ENCODE measurements at regions not wholly inside any gene's neighbourhood (a gene's known extent, or its start where the extent isn't known, plus 50 kb on each side); places are given as distances from the start of the nearest gene placed in this dataset.
"Not testable (repeated sequence)": the region's sequence is repeated elsewhere in the genome, so short reads cannot be mapped to it uniquely, and the experiment has no call there.

GRCh38 chr3:176839901-176840300, 357.4 kb downstream of the TBL1XR1 start:
- Histone ChIP-seq H3K27me3 (ENCODE audit: control insufficient read depth in 2 of 2, insufficient read depth in 2 of 2, low read length in 2 of 2) (no peaks in the 10 kb centered on the region), H3K36me3 (replicated peaks in 1 of 2; ENCODE audit: control insufficient read depth in 1 of 2, insufficient read depth in 2 of 2, low read length in 2 of 2) (no peaks in the 10 kb centered on the region), H3K4me1 (ENCODE audit: control insufficient read depth in 1 of 2, insufficient read depth in 2 of 2, low read length in 2 of 2) (no peaks in the 10 kb centered on the region), H3K9me3 (replicated peaks in 1 of 2; ENCODE audit: control insufficient read depth in 1 of 2, insufficient read depth in 1 of 2, low read length in 2 of 2) (no peaks in the 10 kb centered on the region), H3K9ac (ENCODE audit: insufficient read depth, low read length, poor library complexity, severe bottlenecking) (no peak overlapping the region), H3K79me2 (ENCODE audit: insufficient read depth, low read length) (no peaks in the 10 kb centered on the region), H3K4me2 (replicated peaks; ENCODE audit: extremely low read depth, low read length, poor library complexity, severe bottlenecking) (no peak overlapping the region), H3K27ac (ENCODE audit: low read depth in 1 of 2, low read length in 2 of 2) (no peak overlapping the region), H3K4me3 (replicated peaks in 1 of 3; ENCODE audit: low read depth in 2 of 3, low read length in 3 of 3) (no peak overlapping the region), H2AFZ (ENCODE audit: insufficient read depth, low read depth, low read length, poor library complexity, severe bottlenecking) (no peak overlapping the region), H4K20me1 (ENCODE audit: insufficient read depth, low read length) (no peaks in the 10 kb centered on the region)
- Mint-ChIP-seq H3K36me3 (no peaks in the 10 kb centered on the region), H3K4me3 (no peak overlapping the region), H3K4me1 (no peaks in the 10 kb centered on the region), H3K27me3 (ENCODE audit: low read depth in 3 of 3) (peaks cover 0 to 2% (median 0%) of the 10 kb centered on the region in 3 donors), H3K9me3 (peaks cover 0 to 5% (median 0%) of the 10 kb centered on the region in 7 donors), H3K27ac (no peak overlapping the region)
- TF ChIP-seq CTCF (IDR thresholded peaks at IDR 0.05) = no peak
- DNase-seq = no peak
- WGBS (ENCODE audit: insufficient coverage) = no CpG with 5 or more reads among the region's 2 CpGs
- intact Hi-C loops (cut with micrococcal nuclease) = no loop called here

GRCh38 chr3:176839466-176839865, 357.8 kb downstream of the TBL1XR1 start:
- WGBS (ENCODE audit: insufficient coverage) = no CpG with 5 or more reads among the region's 3 CpGs
- H3K27me3 Mint-ChIP-seq (ENCODE audit: low read depth in 3 of 3) = peaks cover 0 to 2% (median 0%) of the 10 kb centered on the region in 3 donors
- peaks cover 0 to 5% (median 0%) of the 10 kb centered on the region in 7 donors for H3K9me3 Mint-ChIP-seq
- Histone ChIP-seq H3K36me3 (replicated peaks in 1 of 2; ENCODE audit: control insufficient read depth in 1 of 2, insufficient read depth in 2 of 2, low read length in 2 of 2) (no peaks in the 10 kb centered on the region), H3K9ac (ENCODE audit: insufficient read depth, low read length, poor library complexity, severe bottlenecking) (no peak overlapping the region), H3K4me3 (replicated peaks in 1 of 3; ENCODE audit: low read depth in 2 of 3, low read length in 3 of 3) (no peak overlapping the region), H2AFZ (ENCODE audit: insufficient read depth, low read depth, low read length, poor library complexity, severe bottlenecking) (no peak overlapping the region), H3K4me1 (ENCODE audit: control insufficient read depth in 1 of 2, insufficient read depth in 2 of 2, low read length in 2 of 2) (no peaks in the 10 kb centered on the region), H4K20me1 (ENCODE audit: insufficient read depth, low read length) (no peaks in the 10 kb centered on the region), H3K4me2 (replicated peaks; ENCODE audit: extremely low read depth, low read length, poor library complexity, severe bottlenecking) (no peak overlapping the region), H3K27me3 (ENCODE audit: control insufficient read depth in 2 of 2, insufficient read depth in 2 of 2, low read length in 2 of 2) (no peaks in the 10 kb centered on the region), H3K9me3 (replicated peaks in 1 of 2; ENCODE audit: control insufficient read depth in 1 of 2, insufficient read depth in 1 of 2, low read length in 2 of 2) (no peaks in the 10 kb centered on the region), H3K27ac (ENCODE audit: low read depth in 1 of 2, low read length in 2 of 2) (no peak overlapping the region), H3K79me2 (ENCODE audit: insufficient read depth, low read length) (no peaks in the 10 kb centered on the region)
- no peaks in the 10 kb centered on the region for H3K36me3 Mint-ChIP-seq
- no peak for DNase-seq
- no peak overlapping the region for H3K4me3 Mint-ChIP-seq
- H3K4me1 Mint-ChIP-seq = no peaks in the 10 kb centered on the region
- intact Hi-C loops (cut with micrococcal nuclease) = no loop called here
- no peak for TF ChIP-seq CTCF (IDR thresholded peaks at IDR 0.05)
- H3K27ac Mint-ChIP-seq = no peak overlapping the region

GRCh38 chr3:176827244-176827643, 370.0 kb downstream of the TBL1XR1 start:
- H3K9me3 ChIP-seq (replicated peaks in 1 of 2; ENCODE audit: control insufficient read depth in 1 of 2, insufficient read depth in 1 of 2, low read length in 2 of 2) = peaks cover 9 to 16% of the 10 kb centered on the region in 2 donors
- H3K79me2 ChIP-seq (ENCODE audit: insufficient read depth, low read length); H3K4me1 ChIP-seq (ENCODE audit: control insufficient read depth in 1 of 2, insufficient read depth in 2 of 2, low read length in 2 of 2); H3K27me3 ChIP-seq (ENCODE audit: control insufficient read depth in 2 of 2, insufficient read depth in 2 of 2, low read length in 2 of 2); DNase-seq; H3K4me3 ChIP-seq (replicated peaks in 1 of 3; ENCODE audit: low read depth in 2 of 3, low read length in 3 of 3); H4K20me1 ChIP-seq (ENCODE audit: insufficient read depth, low read length); H3K27ac ChIP-seq (ENCODE audit: low read depth in 1 of 2, low read length in 2 of 2); H3K4me2 ChIP-seq (replicated peaks; ENCODE audit: extremely low read depth, low read length, poor library complexity, severe bottlenecking); H3K4me3 Mint-ChIP-seq; H2AFZ ChIP-seq (ENCODE audit: insufficient read depth, low read depth, low read length, poor library complexity, severe bottlenecking); H3K36me3 ChIP-seq (replicated peaks in 1 of 2; ENCODE audit: control insufficient read depth in 1 of 2, insufficient read depth in 2 of 2, low read length in 2 of 2); intact Hi-C loops (cut with micrococcal nuclease); H3K36me3 Mint-ChIP-seq; H3K9ac ChIP-seq (ENCODE audit: insufficient read depth, low read length, poor library complexity, severe bottlenecking); H3K27ac Mint-ChIP-seq; H3K4me1 Mint-ChIP-seq; H3K27me3 Mint-ChIP-seq (ENCODE audit: low read depth in 3 of 3): not testable (repeated sequence)
- WGBS (ENCODE audit: insufficient coverage) = over 99% methylated on average over 13 of the region's 15 CpGs
- peaks cover 6 to 29% (median 13%) of the 10 kb centered on the region in 7 donors for H3K9me3 Mint-ChIP-seq
